ENCODE measurements at regions not wholly inside any gene's neighbourhood (a gene's known extent, or its start where the extent isn't known, plus 50 kb on each side); places are given as distances from the start of the nearest gene placed in this dataset.
"Not testable (repeated sequence)": the region's sequence is repeated elsewhere in the genome, so short reads cannot be mapped to it uniquely, and the experiment has no call there.

DNA sequence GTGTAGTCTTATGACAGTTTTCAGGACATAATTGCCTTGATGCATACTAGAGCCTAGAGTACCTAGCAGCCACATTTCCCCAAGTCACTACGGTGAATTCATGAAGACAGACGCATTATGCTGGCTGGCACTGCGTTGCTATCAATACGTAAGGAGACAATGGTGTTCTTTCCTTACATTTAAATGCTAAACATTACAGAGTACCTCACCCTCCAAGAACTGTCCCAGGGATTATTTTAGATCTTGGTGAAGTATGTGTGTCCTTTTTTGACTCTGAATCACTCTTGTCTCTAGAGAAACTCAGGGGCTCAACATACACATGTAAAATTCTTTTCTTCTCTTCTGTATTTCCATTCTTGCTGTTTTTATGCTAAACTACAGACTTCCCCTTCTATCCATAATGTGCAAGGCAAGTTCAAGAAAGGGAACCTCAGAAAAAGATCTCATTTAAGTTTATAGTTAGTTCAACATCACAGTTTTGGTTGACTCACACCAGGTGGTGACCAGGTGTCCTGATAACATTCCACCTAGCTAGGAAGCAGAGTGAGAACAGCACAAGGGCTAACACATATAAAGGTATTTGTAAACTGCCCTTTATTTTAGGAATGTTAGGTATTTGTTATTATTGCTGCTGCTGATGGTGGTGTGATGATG, 212.4 kb upstream of the HNRNPA3 start:
- no peak for DNase-seq

DNA sequence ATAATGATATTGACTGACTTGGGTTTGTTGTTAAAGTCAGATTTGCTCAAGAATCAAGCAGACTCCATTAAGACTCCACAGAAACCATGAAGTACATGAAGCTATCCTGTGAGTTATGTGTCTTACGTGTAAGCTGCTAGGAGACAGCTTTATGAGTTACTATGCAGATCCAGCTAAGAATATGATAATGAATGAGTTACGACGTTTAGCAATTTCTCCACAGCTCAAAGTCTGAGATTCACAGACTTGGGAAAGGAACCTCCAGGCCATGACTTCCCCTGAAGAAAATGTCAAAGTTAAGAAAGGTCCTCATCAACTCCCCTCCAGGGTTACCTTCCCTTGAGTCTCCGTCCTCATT, 211.9 kb upstream of the HNRNPA3 start:
- no peak for DNase-seq

DNA sequence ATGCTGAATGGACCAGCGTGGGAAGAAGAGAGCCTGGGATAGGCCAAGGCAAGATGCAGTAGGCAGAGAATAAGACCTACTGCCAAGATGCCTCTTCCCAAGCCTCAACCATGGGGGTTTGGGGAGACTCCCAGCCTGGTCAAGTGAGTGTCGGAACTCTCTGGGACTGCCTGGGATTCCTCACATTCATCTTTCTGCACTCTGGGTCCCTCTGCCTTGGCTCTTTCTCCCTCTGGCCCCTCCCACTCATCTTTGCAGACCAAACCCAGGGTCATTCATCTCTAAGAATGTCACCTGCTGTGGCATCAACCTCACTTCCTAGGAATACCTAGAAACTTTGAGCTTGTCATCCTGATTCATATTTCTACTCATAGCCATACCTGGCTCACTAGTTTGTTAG, 211.3 kb upstream of the HNRNPA3 start:
- DNase-seq = no peak

DNA sequence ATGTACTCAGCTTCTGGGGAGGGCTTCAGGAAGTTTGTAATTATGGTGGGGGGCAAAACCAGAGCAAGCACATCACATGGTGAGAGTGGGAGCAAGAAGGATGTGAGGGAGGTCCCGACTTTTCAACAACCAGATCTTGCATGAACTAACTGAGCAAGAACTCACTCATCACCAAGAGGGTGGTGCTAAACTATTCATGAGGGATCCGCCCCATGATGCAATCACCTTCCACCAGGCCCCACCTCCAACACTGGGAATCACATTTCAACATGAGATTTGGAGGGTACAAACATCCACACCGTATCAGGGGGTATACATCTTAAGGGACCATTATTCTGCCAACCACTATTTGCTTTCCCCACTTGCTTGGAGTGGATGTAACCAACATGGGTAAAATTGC, 209.6 kb upstream of the HNRNPA3 start:
- DNase-seq = no peak

DNA sequence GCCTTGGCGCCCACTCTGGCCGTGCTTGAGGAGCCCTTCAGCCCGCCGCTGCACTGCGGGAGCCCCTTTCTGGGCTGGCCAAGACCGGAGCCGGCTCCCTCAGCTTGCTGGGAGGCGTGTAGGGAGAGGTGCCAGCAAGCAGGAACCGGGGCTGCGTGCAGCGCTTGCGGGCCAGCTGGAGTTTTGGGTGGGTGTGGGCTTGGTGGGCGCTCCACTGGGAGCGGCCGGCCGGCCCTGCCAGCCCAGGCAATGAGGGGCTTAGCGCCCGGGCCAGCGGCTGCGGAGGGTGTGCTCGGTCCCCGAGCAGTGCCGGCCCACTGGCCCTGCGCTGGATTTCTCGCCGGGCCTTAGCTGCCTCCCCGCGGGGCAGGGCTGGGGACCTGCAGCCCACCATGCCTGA, 204.9 kb upstream of the HNRNPA3 start:
- DNase-seq = not testable (repeated sequence)

DNA sequence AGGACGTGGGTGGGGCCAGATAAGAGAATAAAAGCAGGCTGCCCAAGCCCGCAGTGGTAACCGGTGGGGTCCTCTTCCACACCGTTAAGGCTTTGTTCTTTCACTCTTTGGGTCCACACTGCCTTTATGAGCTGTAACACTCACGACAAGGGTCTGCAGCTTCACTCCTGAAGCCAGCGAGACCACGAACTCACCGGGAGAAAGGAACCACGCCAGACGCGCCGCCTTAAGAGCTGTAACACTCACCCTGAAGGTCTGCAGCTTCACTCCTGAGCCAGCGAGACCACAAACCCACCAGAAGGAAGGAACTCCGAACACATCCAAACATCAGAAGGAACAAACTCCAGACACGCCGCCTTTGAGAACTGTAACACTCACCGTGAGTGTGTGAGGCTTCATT, 203.9 kb upstream of the HNRNPA3 start:
- not testable (repeated sequence) for DNase-seq

DNA sequence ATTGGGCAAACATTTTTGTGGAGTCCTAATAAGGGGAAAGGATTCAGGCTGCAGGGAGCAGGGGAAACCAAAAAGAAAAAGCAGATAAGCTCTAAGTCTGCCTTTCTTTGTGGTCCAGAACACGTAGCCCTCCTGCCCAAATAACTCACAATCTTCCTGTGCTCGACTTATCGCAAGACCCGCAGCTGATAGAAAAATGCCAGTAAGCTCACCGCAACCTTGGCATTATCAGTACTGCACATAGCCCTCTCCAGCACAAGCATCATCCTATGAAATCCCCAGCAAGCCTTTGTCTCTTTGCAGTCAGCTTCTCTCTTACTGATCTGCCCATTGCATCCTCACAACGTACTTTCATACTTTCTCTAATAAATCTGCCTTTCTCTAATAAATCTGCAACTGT, 202.4 kb upstream of the HNRNPA3 start:
- DNase-seq = no peak

DNA sequence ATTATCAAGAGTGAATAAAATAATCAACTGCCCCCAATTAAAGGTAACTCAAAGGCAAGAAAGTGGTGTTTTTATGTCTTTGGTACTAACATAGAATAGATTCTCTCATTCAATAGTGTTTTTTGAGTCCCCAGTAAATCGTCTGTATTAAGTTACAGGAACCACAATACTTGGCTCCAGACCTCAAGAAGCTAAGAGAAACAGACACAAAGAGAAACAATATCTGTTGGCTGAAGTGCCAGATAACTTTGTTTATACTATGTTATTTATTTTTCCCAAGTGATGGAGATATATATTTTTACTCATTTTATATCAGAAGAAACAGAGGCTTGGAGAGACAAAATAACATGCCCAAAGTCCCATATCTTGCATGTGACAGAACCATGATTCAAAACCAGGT, 201.7 kb upstream of the HNRNPA3 start:
- no peak for DNase-seq

DNA sequence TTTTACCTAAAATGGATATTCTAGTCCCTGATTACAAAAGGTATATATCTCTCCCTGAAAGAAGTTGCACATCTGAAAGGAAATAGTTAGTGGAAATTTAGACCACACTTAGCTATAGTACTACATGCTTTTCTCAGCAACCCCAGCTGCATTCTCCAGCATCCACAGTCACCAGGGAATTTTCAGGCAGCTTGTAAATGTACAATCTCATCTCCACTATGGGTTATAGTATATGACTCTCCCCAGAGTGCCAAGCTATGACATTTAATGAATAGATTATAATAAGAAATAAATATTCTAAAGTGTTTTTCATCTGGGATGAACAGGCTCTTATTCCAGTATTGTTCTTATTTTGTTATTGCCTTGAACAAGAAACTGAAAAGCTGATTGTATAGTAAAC, 197.6 kb upstream of the HNRNPA3 start:
- no peak for DNase-seq

DNA sequence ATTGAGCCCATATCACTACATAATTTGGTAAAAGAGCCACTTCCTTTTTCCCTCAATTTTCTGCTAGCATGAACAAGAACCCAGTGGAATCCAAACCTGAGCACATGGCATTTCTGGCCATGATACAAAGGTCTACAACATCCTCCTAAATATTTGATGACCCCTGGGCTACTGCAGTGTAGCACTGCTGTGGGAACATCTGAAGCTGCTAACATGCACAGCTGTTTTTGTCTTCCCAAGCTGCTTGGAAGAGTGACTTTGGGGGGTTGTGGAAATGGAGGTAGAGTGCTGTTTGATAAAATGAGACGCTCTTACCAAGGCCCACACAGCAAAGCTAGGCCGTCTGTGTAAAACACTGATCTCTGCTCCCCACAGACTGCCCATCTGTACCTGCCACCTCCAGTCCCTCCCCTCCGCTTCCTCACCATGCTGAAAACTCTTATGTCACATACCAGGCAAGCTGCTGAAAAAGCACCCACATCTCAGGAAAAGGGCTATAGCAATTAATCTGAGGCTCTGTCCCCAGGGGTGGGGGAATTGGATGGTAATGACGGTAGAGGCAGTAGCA, 197.2 kb upstream of the HNRNPA3 start:
- DNase-seq = no peak

DNA sequence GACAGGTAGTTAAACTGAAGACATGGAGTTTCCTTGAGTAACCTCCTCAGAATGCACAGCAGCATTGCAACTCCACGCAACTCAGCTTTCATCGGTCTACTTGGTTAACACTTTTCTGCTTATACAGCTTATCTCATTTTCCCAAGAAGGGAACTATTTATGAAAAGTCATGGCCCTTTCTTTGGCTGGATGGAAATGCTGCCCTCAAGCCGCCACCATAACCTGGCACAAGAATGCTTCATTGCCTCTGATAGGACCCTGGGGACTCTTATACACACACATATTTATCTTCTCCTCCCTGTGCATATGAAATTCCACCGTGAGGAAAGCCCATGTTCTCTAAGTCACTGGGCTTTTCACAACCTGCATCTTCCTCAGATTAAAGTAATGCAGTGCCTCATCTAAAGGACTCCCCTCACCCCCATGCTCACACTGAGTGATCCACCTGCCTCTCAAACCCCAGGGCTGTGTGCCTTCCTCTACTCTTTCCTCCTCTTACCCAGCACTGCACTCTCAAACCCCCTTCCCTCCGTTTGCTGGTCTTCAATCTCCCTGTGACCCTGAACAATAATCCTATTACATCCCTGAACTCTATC, 192.0 kb upstream of the HNRNPA3 start:
- no peak for DNase-seq

DNA sequence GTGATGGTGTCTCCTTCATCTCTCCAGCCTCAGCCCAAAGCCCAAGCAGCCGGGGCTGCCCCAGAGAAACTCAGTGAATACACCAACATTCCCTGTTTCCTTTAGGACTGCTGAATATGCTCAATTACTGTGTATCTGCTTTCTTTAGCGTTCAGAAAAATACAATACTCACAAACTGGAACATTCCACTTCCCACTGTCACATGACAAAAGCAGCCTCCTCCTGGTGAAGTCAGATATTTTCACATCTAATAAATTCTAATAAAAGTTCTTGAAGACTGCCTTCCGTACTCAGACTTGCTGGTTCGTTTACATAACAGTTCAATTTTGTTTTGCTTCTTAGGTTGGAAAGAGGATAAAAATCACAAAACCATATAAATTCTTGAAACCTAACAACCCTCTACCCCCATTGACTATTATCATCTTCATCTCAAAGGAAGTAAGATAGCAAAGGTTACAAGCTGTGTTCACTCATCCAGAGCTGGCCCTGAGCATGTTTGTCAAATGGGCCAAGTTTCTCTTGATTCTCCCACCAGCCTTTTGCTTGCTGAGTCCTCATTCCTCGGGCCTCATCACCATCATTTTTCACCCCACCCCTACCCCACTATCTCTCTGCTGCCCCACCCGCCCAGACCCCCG, 190.8 kb upstream of the HNRNPA3 start:
- DNase-seq = no peak

DNA sequence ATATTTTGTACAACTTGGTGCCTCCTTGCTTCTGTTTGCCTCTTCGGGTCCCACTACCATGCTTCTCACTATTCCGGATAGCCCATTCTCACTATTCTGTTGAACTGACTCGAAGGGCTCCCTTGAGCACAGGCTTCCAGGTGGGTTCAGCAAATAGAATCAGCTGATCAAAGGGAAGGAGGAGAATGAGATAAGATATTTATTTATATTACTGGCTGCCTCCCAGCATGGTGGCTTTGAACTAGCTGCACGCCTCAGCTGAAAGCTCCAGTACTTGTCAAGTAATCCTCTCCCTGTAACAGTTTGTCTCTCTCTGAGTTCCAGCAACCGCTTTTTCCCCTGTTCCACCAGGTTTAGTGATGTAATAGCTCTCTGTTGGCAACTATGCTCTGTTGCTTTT, 187.8 kb upstream of the HNRNPA3 start:
- no peak for DNase-seq

DNA sequence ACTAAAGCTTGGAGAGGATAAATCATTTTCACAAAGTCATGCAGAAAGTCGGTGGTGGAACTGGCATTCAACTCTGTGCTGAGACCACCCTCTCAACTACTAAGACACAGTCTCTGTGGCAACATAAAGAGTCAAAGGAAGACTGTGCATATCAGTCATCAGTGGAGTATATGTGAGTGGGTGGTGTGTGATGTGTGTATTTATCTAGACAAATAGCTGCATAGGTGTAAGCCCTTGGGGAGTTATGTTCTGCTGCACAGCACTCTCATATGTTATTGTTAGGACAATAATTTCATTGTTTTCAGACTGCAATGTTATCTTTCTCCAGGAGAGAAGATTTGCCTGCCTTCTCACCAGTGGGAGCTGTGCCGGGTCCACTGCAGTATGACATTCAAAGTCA, 186.3 kb upstream of the HNRNPA3 start:
- no peak for DNase-seq

DNA sequence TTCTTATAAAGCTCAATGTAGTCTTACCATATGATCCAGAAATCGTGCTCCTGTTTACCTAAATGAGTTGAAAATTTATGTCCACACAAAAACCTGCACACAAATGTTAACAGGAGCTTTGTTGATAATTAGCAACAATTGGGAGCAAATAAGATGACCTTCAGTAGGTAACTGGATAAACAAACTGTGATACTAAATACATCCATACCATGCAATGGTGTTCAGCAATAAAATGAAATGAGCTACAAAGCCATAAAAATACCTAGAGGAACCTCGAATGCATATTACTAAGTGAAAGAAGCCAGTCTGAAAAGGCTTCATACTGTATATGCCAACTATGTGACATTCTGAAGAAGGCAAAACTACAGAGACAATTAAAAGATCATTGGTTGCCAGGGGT, 185.6 kb upstream of the HNRNPA3 start:
- DNase-seq = no peak

DNA sequence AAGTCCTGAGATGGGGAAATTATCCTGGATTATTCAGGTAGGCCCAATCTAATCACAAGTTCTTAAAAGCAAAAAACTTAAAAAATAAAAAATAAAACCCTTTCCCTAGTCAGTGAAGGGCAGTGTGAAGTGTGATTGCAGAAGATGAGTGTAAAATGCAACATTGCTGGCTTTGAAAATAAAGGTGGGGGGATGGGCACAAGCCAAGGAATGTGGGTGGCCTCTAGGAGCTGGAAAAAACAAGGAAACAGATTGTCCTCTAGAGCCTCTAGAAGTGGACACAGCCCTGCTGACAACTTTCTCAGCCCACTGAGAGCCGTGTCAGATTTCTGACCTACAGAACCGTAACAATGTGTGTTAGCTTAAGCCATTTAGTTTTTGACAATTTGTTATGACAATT, 184.3 kb upstream of the HNRNPA3 start:
- no peak for DNase-seq

DNA sequence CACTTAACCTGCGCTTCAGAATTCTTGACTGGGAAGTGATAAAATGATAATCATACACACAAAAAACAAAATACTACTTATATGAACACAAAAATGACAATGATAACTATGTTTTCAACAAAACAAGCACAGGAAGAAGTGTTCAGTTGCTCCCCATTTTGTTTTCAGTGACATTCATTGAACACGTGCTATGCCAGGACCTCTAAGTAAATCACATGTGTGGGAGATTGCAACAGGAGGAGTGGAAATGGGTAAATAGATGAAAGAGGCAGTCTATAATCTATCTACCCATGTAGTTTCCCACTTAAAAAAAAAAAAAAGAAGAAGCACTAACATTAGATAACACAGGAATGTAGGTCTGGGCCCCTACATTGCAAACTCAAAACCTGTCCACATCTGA, 183.5 kb upstream of the HNRNPA3 start:
- no peak for DNase-seq

DNA sequence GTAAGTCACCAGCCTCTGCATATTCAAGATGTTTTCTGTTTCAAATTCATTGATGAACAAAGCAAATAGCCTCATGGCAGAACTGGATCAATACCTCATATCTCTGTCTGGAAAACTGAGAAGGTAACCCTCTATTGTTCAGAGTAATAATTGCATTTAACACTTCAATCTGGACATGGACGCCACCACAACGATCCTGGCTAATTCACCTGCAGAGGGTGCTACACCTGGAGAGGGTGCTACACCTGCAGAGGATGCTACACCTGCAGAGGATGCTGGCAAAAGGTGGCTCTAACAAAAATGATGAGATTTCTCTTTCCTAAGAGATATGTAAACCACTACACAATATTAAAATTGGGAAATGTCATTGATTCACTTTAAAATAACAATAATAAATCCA, 183.1 kb upstream of the HNRNPA3 start:
- no peak for DNase-seq

DNA sequence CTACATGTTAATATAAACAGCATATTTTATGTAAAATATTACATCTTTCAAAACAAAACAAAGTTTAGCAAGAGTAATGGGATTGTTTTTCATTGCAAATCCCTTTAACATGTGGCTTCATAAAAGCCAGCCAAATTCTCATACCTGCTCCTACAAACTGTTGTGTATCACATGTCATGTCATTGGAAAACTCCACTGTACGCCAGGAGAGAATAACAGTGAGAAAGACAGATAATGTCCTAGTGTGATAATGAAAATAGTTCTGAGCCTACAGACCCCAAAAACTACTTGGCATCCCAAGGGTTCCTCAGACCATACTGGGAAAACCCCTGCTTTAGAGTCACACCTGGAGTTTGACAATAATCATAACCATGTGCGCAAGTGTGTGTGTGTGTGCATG, 182.7 kb upstream of the HNRNPA3 start:
- no peak for DNase-seq

DNA sequence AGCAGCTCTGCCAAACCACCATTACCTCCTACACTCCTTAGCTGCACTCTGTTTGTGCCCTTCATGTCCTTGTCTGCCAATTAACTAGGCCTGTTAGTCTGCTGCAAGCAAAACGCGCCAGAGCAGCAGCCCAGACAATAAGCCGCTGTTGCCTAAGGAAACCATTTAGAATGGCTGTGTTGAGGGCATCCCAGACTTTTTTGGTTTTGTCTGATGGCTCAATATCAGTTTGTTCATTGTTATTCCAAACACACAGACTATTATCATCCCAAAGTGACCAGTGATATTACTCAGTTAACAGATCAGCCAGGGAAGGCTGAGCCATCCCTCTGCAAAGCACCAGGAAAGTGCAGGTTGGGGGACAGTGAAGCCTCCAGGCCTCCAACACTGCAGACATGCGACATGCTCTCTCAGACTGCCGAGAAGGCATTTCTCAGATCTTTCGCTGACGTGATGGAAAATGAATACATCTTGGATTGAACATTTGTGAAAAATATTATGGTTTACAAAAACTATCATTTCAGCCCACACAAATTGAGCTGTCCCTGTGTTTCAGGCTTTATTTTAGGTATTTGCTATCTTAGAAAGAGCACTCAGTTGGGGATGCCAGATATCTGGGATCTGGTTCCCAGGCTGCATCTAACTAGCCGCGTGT, 182.0 kb upstream of the HNRNPA3 start:
- DNase-seq = no peak

DNA sequence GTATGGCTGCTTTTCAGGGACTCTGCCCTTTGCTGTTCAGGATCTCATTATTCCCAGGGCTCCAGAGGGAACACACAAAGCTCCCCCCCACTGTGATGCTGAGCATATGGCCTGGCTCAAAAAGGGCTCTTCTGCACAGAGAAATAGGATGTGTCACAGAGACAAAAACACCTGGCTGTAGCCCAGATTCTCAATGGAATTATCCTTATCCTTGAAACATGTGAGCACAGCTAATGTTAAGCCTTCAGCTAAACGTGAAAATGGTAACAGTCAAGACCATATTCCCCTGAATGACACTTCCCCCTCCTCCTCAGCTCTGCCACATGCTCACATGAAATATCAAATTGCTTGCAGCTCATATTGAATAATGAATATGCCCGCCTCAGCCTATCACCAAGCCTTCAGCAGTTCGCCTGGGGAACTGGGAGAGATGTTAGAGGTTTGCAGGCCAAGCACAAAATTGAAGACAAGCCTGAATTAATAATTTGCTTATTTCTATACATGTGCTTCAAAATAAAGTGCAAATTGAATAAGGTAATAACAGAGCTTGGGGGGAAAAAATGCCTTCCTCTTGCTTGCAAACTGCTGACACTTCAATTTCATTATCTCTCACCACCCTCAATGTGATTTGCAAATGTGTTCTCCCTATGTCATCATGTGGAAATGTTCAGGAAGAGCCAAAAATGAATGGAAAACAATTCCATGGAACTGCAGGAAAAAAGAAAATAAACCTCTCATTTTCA, 181.0 kb upstream of the HNRNPA3 start:
- no peak for DNase-seq

DNA sequence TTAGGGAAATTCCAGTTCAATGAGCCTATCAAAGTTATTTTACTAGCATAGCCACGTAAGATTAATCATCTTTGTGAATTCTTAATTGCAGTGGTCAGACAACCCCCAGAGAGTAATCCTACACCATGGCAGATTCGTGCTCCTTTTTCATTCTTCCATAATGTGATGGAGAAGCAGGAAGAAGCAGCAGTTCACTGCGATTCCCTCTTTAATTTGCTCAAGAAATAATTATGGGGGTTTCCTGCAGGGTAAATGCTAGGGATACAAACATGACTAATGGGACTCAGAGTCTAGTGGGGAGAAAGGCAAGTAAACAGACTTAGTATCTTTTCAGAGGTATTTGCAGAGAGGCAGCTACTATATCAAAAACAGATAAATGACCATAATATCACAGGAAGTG, 175.8 kb upstream of the HNRNPA3 start:
- DNase-seq = no peak

DNA sequence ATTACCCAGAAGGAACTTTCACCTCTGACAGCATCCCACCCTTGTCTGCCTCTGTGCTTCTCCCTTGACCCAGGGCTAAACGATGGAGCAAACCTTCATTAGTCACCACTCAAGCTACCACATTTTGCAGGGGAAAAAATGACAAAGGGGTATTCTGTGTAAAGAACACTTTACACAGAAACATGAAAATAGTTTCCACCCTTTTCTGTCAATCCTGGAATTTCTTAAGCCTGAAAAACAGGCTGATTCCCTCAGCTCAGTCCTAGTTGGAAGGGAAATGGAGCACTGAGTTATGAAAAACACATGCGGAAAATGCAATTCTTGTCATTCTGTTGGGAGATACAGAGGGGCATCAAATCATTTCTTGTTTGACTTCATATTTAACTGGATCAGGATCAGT, 175.0 kb upstream of the HNRNPA3 start:
- no peak for DNase-seq

Measured in inflammatory macrophage treated with lipopolysaccharide for 1 hour (primary cell).